GM12878 (cell line): ENCODE measurements at regions not wholly inside any gene's neighbourhood (a gene's known extent, or its start where the extent isn't known, plus 50 kb on each side); places are given as distances from the start of the nearest gene placed in this dataset.

ENCODE experiments used
- ATAC-seq: fragments of 200-7000 bp; cut with Tn5 transposase; 3 replicates; pipeline ENCODE4 v1.9.1; 2020; ENCODE audit warnings: mild to moderate bottlenecking, moderate library complexity
- BruUV-seq: library from RNA; stranded (reverse); fragments of 400-500 nt; replicated peaks from 2 replicates; lab custom pipeline; 2021; lab: Mats Ljungman, UMichigan
- CTCF ChIA-PET: fragments of 300-600 bp; sonication (Branson Sonifier 250); formaldehyde crosslinking; extraction: SDS; loops from one replicate; lab custom pipeline; 2021; ENCODE audit warnings: inconsistent platforms; lab: Yijun Ruan, JAX
- POLR2A ChIA-PET: fragments of 350-600 bp; formaldehyde crosslinking; extraction: SDS; loops from one replicate; lab custom pipeline; 2021; ENCODE audit warnings: inconsistent platforms; lab: Charles Lee
- RAD21 ChIA-PET: fragments of 300-600 bp; sonication (Branson Sonifier 250); formaldehyde crosslinking; loops from one replicate; lab custom pipeline; 2023; ENCODE audit warnings: antibody characterized with exemption; ENCODE audit not compliant: unreplicated experiment; lab: Charles Lee
- SMC1A ChIA-PET: fragments of 300-600 bp; sonication (Branson Sonifier 250); formaldehyde crosslinking; loops from one replicate; lab custom pipeline; 2023; ENCODE audit not compliant: unreplicated experiment, uncharacterized antibody; lab: Charles Lee
- DNase-seq: peaks from one replicate; pipeline ENCODE4 v3.0.0-alpha.2; 2011; ENCODE audit warnings: low read depth, low spot score
- FAIRE-seq: peaks from 3 replicates; lab custom pipeline; 2011; peaks lifted over from hg19 to GRCh38; lab: Jason Lieb, UNC
- H2AFZ ChIP-seq: 2 replicates; pipeline ENCODE4 v1.6.0; 2011; ENCODE audit warnings: low read depth, low read length, control low read depth; ENCODE audit not compliant: control insufficient read depth
- H3K27ac ChIP-seq: 2 replicates; pipeline ENCODE4 v1.5.1; 2011; ENCODE audit warnings: control low read depth; ENCODE audit not compliant: control insufficient read depth, insufficient read depth
- H3K27me3 ChIP-seq, 2 experiments: replicated peaks in 1 of 2; 2 replicates each; pipeline versions ENCODE4 v1.6.0 to v1.6.1; 2011; ENCODE audit warnings: low read length in 1 of 2; ENCODE audit not compliant: control insufficient read depth in 2 of 2, insufficient read depth in 2 of 2
- H3K36me3 ChIP-seq, 2 experiments: 2 replicates each; pipeline ENCODE4 v1.5.1; 2011; ENCODE audit warnings: low read length in 1 of 2; ENCODE audit not compliant: control insufficient read depth in 2 of 2, insufficient read depth in 2 of 2
- H3K4me1 ChIP-seq: 2 replicates; pipeline ENCODE4 v1.6.1; 2011; ENCODE audit warnings: mild to moderate bottlenecking, low read length, moderate library complexity, mixed read lengths; ENCODE audit not compliant: control insufficient read depth, insufficient read depth
- H3K4me2 ChIP-seq: 2 replicates; pipeline ENCODE4 v1.6.0; 2011; ENCODE audit warnings: control low read depth; ENCODE audit not compliant: control insufficient read depth, insufficient read depth
- H3K4me3 ChIP-seq: fragments of 200-600 bp; sonication (generic); 2 replicates; pipeline ENCODE4 v1.5.1; 2016
- H3K79me2 ChIP-seq: 2 replicates; pipeline ENCODE4 v1.6.0; 2011; ENCODE audit warnings: low read length; ENCODE audit not compliant: control insufficient read depth, insufficient read depth
- H3K9ac ChIP-seq: 2 replicates; pipeline ENCODE4 v1.8.0; 2011; ENCODE audit warnings: low read length, control low read depth, mixed read lengths; ENCODE audit not compliant: control insufficient read depth, insufficient read depth
- H3K9me3 ChIP-seq: replicated peaks from 3 replicates; pipeline ENCODE4 v1.5.1; 2011; ENCODE audit warnings: mild to moderate bottlenecking, low read length; ENCODE audit not compliant: control insufficient read depth, insufficient read depth
- H4K20me1 ChIP-seq: 2 replicates; pipeline ENCODE4 v1.6.0; 2011; ENCODE audit not compliant: control insufficient read depth, insufficient read depth
- BCLAF1 ChIP-seq: fragments of 450-650 bp; IDR thresholded peaks from 2 replicates; pipeline ENCODE4 v1.6.1; 2017; ENCODE audit warnings: antibody characterized with exemption, mild to moderate bottlenecking, moderate library complexity
- FOXK2 ChIP-seq: fragments of 450-650 bp; IDR thresholded peaks from 2 replicates; pipeline ENCODE4 v1.6.1; 2017; ENCODE audit warnings: mild to moderate bottlenecking, moderate library complexity
- MAX ChIP-seq: IDR thresholded peaks from 2 replicates; pipeline ENCODE4 v1.6.1; 2012; ENCODE audit warnings: low read depth, low read length, improper control_type of control experiment
- NFYB ChIP-seq: IDR thresholded peaks from 2 replicates; pipeline ENCODE4 v1.6.1; 2011; ENCODE audit warnings: low read depth, mild to moderate bottlenecking, low read length, improper control_type of control experiment, moderate library complexity; ENCODE audit not compliant: insufficient read depth
- SMAD5 ChIP-seq: IDR thresholded peaks from 2 replicates; pipeline ENCODE4 v1.6.1; 2016; ENCODE audit warnings: antibody characterized with exemption, low read depth
- STAT1 ChIP-seq: fragments of 450-650 bp; conservative IDR thresholded peaks from 2 replicates; pipeline ENCODE4 v1.6.1; 2014; ENCODE audit warnings: antibody characterized with exemption, mild to moderate bottlenecking
- TCF12 ChIP-seq: IDR thresholded peaks from 2 replicates; pipeline ENCODE4 v1.6.1; 2011; ENCODE audit warnings: low read depth, mild to moderate bottlenecking, low read length
- USF1 ChIP-seq: IDR thresholded peaks from 2 replicates; pipeline ENCODE4 v1.6.1; 2011; ENCODE audit warnings: borderline replicate concordance, low read depth, mild to moderate bottlenecking, moderate library complexity, mixed read lengths, low read length; ENCODE audit not compliant: insufficient read depth; ENCODE audit errors: extremely low read length
- ZNF217 ChIP-seq: fragments of 450-650 bp; IDR thresholded peaks from 2 replicates; pipeline ENCODE4 v1.6.1; 2017; ENCODE audit warnings: antibody characterized with exemption, mild to moderate bottlenecking
- ZNF384 ChIP-seq: IDR thresholded peaks from 2 replicates; pipeline ENCODE4 v1.6.1; 2012; ENCODE audit warnings: low read depth, mild to moderate bottlenecking, low read length, improper control_type of control experiment, borderline replicate concordance
- WGBS: methylation state at CpG from one replicate; pipeline ENCODE4 v1.1.6; 2016; ENCODE audit warnings: low lambda C conversion rate; ENCODE audit not compliant: insufficient replicate concordance, insufficient coverage; ENCODE audit errors: missing lambda C conversion rate; 5-methylcytosine and 5-hydroxymethylcytosine counted together
- in situ Hi-C: fragments of 300-500 bp; cut with MboI; formaldehyde crosslinking; loops from 9 replicates; pipeline ENCODE4 v1.14.3; 2018; ENCODE audit warnings: mixed read lengths
- intact Hi-C: fragments of 100-400 bp; cut with micrococcal nuclease; formaldehyde crosslinking; loops from one replicate; pipeline ENCODE4 v1.14.2; 2022; ENCODE audit not compliant: unreplicated experiment

- H3K4me3 ChIP-seq: no peak overlapping the region
- no peak overlapping the region for H3K27ac ChIP-seq
- ChIA-PET RAD21 (no interaction called here), CTCF (no interaction called here), POLR2A (no interaction called here), SMC1A (no interaction called here)
- in situ Hi-C loops: no loop called here
- no peaks in the 10 kb centered on the region for H3K27me3 ChIP-seq
- H2AFZ ChIP-seq: no peak overlapping the region
- no peaks in the 10 kb centered on the region for H3K9me3 ChIP-seq
- H3K4me2 ChIP-seq: no peak overlapping the region
- no peak for TF ChIP-seq MAX
- TF ChIP-seq BCLAF1: no peak
- TF ChIP-seq USF1: no peak
- no peak for TF ChIP-seq ZNF217
- TF ChIP-seq NFYB: no peak
- no peak for TF ChIP-seq STAT1
- TF ChIP-seq ZNF384: no peak
- no peak for TF ChIP-seq SMAD5
- TF ChIP-seq FOXK2: no peak
- TF ChIP-seq TCF12: no peak
- no TSS peak for BruUV-seq
- no peak overlapping the region for H3K9ac ChIP-seq
- H3K36me3 ChIP-seq: no peaks in the 10 kb centered on the region
- no peak for DNase-seq
- ATAC-seq: no peak
- no peaks in the 10 kb centered on the region for H3K4me1 ChIP-seq
- H3K79me2 ChIP-seq: no peaks in the 10 kb centered on the region
- intact Hi-C loops: no loop called here
- no peak for FAIRE-seq
- 27% methylated on average over 9 of the region's 9 CpGs for WGBS
- no peaks in the 10 kb centered on the region for H4K20me1 ChIP-seq
Observed at GRCh38 chr15:87614704-87615103, 641.8 kb downstream of the NTRK3 start.
